HG02885 (cell line): ENCODE measurements at regions not wholly inside any gene's neighbourhood (a gene's known extent, or its start where the extent isn't known, plus 50 kb on each side); places are given as distances from the start of the nearest gene placed in this dataset.

Experiments used
- ATAC-seq: cut with Tn5 transposase; IDR thresholded peaks from one replicate; pipeline ENCODE4 v1.9.1; 2021; ENCODE audit warnings: mild to moderate bottlenecking; ENCODE audit not compliant: unreplicated experiment, poor library complexity

DNA sequence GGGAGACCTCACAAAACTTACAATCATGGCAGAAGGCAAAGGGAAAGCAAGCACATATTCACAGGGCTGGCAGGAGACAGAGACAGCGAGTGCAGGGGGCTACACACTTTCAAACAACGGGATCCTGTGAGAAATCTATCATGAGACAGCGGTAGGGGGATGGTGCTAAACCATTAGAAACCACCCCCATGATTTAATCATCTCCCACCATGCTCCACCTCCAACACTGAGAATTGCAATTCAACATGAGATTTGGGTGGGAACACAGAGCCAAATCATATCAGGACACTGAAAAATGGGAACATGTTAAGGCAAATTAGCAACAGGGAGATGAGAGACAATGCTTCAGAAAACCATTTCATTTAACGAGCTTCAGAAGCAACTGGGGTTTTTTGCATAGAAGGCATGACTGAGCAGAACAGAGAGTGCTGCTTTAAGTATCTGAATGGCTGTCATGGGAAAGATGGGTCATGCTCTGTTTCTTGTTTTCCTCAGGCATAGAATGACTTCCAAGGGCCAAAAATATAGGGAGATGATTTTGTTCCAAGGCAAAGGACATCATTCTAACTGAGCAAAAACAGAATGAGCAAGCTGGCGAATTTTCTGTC lies 100.8 kb upstream of the MAP2 start:
- ATAC-seq, result no peak

DNA sequence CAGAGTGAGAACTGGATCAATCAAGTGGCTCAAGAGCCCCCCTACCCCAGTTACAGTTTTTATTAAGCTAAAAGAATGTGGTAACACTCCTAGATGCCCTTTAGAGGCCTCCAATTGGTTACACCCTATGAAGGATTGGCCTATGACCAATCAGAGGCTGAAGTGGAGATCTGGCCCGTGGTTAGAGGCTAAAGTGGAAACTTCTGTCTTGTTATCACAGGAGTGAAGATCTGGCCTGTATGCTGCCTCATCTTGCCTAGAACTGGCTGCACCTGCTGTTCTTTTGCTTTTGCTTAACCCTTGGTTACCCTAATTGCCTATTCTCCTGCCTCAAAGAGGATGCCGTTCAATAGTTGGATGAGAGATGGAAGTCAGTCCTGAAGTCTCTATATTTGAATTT lies 100.1 kb upstream of the MAP2 start:
- no peak for ATAC-seq

DNA sequence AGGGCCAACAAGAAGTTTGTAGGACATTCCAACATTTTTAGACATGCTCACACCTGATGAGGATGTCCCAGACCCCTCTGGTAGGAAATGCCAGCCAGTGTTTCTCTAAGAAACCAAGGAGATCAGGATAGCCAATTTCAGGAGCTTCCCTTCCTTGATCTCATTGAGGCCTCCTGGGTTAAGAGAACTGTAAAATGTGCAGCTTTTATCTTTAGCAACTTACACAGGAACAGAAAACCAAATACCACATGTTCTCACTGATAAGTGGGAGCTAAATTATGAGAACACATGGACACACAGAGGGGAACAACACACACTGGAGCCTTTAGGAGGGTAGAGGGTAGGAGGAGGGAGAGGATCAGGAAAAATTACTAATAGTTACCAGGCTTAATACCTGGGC lies 99.6 kb upstream of the MAP2 start:
- no peak for ATAC-seq

DNA sequence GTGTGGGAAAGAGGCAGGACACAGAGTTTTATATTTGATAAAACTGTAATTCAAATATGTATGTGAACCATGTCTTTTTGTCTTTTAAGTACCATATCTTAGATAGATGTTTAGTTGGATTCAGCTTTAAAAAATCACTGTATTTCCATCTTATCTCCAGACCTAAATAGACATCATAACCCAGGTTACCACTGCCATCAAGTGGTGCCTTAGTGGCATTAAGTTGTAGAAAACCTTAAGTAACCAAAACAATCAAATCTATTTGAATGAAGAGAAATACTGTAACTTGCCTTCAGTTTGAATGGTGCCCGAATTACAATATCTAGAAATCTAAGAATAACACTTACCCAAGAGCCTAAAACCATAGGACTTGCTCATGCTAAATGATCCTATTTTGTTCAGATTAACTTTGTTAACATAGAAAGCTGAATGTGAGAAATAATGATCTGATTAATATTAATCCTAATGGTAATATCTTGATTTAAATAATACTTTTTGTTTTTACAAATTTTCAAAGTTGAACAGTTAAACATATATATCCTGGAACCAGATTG lies 92.5 kb upstream of the MAP2 start:
- ATAC-seq, result no peak

DNA sequence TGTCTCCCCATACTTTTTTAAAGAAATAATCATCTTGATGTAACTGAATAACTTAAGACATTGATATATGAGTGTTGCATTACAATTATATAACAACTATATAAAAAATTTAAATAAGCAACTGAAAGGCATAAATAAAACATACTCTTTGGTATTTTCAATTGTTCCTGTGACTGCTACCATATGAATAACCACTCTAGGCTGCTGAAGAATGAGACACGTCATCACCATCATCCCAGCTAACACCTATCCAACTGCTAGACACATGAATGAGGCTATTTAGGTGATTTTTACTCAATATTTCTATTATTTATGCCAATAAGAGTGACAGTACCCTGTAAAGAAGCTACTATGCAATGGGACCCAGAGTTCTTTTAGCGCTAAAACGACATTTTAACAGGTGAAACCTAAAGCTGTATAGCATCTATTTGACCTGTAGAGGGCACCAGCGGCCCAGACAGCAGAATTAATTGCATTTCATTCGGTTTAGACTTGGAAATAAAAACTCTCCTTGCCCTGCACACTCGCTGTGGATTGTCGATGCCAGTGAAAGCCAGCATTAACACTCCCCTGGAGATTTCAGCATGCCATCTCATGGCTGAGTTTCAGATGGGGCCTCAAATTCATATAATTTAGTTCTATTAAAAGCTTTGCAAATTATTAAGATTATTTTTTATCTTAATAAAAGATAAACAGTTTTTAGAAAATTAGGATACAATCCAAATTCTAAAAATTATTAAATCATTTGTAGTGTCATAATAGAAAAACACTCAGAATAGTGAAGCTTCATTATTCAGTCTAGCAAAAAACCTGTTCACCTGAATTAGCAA lies 89.4 kb upstream of the MAP2 start:
- peak; percentile 89 for ATAC-seq

DNA sequence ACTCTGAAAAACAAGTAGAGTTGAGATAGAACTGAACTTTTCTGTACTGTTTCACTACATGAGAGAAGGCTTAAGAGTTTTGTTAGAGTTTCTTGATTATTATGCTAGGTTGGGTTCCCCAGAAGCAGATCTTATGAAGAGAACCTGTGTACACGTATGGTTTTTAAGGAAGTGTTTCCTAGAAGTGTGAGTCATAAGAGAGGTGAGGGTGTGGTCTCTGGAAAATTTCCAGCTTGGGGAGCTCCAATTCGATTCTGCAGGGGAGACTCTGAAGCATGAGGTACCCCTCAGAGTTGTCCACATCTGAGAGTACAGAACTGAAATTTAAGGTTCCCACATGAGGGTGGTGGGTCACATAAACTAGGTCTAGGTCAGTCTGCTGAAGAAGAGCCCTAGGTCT lies 83.3 kb upstream of the MAP2 start:
- no peak for ATAC-seq

DNA sequence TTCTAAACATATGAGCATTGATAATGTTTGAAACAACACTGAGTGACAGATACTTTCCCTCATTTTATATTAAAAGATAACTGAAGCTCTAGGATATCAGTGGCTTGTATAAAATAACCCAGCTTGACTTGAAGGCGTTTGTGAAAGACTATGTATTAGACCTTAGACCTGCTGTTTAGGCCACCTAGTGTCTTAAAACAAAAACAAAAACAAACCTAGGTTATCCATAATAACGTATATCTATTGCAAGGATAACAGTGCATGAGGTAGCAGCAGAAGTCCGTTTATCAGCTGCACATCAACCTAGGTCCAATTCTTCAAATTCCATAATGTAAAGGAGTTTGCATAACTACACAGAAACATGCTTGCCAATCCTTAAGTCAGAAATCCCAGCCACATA lies 79.5 kb upstream of the MAP2 start:
- ATAC-seq, result no peak

DNA sequence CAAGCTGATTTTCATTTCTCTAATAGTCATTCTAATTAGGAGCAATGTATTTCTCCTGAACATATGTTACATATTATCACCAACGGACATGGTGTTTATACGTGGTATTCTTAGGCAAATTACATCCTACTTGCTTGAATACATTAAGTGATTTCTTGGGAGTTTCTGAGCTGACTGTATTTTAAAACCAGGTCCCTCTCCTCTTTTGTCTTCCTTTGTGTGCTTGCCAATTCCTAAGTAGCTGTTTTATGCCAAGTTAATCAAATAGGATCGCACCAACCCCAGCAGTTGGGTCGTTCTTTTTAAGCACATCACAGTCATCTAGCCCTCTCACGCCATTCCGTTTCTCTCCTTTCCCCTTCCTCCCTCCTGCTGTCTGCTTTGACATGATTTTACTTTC lies 75.4 kb upstream of the MAP2 start:
- no peak for ATAC-seq

DNA sequence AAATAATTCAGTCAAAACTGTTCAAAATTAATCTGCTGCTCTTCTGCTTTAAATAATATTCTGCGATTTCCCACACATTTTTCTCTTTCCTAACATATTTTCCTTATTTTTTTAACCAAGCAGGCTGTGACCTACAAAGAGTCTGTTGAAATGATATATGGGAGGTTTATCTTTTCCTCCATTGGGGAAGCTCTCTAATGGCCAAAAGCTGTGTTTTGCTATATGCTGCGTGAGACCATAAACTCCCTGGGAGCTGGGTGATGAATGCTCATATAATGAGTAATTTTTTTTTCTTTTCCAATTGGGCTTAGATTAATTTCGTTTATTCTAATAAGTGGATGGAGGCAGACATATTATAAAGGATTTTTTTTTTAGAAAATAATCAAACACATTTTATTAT lies 72.2 kb upstream of the MAP2 start:
- ATAC-seq, result no peak

DNA sequence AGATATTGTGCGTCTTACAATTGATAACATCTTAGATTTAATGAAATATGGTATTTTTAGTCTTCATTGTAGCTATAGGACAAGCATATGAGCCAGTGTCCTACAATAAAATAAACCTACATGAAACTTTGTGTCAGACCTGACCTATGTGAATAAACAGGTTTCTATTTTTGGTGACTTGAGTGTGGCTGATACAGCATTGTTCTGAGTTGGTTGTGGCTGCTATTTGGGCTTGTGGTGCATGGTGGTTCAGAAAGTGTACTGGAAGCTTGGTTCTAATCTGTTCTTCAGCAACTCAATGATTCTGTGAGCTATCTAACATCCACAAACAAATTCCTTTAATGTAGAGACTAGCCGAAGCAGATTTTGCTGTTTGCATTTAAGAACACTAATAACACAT lies 64.9 kb upstream of the MAP2 start:
- no peak for ATAC-seq

DNA sequence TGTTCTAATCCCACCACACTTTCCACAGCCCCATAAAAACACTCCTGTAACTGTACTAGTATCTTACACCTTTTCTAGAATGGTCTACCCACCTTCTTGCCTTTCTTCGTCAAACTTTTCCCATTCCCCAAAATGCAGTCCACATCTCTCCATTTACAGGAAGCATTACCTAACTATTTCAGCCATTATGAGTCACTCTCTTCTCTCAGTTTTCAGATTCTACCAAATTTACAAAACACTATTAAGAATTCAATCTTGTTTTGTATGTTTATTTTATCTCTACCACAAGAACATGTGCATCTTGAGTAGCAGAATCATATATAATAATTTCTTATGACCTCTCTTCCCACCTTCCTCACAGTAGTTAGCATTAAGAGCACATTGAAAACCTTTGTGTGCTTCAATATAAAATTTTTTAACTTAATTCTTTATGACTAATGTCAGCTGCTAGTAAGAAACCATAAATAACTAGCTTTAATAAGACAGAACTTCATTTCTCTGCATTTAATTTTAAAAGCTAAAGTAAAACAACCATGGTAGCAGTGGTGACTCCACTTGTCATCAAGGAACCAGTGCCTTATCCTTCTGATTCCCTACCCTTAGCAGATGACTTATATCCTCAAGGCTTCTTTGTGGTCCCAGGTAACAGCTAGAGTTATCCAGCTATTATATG lies 56.6 kb upstream of the MAP2 start:
- no peak for ATAC-seq

DNA sequence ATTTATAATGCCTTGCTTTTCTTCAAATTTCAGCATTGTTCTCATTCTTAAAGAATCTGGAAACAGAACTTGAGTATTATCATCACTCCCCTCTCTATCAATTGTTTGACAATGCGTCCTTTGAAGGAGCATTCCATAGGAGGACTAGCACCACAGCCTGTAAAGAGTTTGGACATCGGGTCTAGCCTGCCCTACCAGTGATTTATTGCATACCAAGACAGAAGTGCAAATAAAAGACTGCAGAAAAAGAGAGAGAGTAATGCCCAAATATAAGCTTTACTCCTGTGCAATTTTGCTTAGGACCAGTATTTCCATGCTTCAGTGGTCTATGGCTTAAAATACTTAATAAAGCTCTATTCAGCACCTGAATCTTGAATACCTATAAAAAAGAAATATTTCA lies 55.4 kb upstream of the MAP2 start:
- no peak for ATAC-seq

DNA sequence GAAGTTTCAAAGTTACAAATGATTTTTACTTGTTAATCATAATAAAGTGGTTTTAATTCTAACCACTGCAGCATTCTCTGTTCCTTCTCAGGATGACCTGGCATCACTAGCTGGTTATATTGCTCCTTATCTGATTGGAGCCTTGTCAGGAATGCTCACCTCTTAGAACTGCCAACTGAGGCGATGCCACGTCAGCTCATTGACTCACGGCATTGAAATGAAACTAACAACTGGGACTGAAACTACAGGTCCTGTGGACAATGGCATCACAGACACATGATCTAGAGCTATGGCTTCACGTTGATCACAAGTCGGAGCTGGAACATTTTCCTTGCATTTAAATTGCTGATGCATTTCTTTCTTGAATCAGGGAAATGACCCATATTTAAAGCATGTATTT lies 54.9 kb upstream of the MAP2 start:
- ATAC-seq, result no peak

DNA sequence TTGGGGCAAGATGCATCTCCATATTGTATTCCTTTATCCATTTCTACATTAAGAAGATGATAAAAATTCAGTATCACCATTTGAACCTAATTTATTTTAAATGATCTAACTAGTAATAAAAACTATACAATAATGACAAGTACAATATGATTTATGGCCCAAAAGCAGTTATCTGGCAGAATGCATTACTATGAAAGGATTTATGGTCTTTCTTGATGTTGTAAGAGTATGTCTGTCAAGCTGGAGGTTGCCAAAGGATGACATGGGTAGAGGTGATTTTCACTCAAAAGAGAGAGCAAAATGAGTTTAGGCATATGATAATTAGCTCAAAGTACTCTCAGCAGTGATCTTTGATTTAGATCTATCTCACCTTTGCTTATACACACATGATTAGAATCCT lies 54.2 kb upstream of the MAP2 start:
- no peak for ATAC-seq

DNA sequence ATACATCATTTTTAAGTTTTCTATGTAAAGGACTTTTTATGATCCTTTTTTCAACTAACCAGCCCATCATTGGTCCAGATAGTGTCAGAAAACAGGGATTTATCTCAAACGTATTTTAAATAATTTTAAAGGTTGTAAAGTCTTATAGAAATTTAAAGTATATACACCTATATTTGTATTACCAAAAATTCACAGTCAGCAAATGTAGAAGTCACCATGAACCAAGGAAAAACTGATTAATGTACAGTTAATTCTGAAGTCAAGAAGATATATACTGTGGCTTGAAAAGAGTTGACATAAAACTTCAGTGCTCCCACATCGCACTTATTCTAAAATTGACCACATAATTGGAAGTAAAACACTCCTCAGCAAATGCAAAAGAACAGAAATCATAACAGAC lies 52.4 kb upstream of the MAP2 start:
- ATAC-seq, result no peak
